GM12878 (cell line): ENCODE measurements at regions not wholly inside any gene's neighbourhood (a gene's known extent, or its start where the extent isn't known, plus 50 kb on each side); places are given as distances from the start of the nearest gene placed in this dataset.

Source experiments
- CHD1 ChIP-seq: IDR thresholded peaks from 2 replicates; pipeline ENCODE4 v1.6.1; 2012; ENCODE audit warnings: low read depth, low read length, improper control_type of control experiment
- EGR1 ChIP-seq, 2 experiments: IDR thresholded peaks; 1 replicate in 1 of 2; 2 replicates in 1 of 2; pipeline ENCODE4 v1.6.1; 2011 to 2012; ENCODE audit warnings: low read depth in 2 of 2, low read length in 2 of 2, borderline replicate concordance in 1 of 2, mild to moderate bottlenecking in 1 of 2, moderate library complexity in 1 of 2
- EZH2 ChIP-seq: IDR thresholded peaks from 2 replicates; pipeline ENCODE4 v1.6.1; 2012; ENCODE audit warnings: low read depth, mild to moderate bottlenecking, control low read depth, inconsistent platforms, low read length, borderline replicate concordance; ENCODE audit not compliant: control insufficient read depth
- NFIC ChIP-seq: IDR thresholded peaks from 2 replicates; pipeline ENCODE4 v1.6.1; 2012; ENCODE audit warnings: low read depth, mild to moderate bottlenecking, inconsistent platforms, low read length, moderate library complexity
- NRF1 ChIP-seq: conservative IDR thresholded peaks from 2 replicates; pipeline ENCODE4 v1.6.1; 2011; ENCODE audit warnings: mild to moderate bottlenecking, low read depth, low read length, improper control_type of control experiment
- PAX5 ChIP-seq: IDR thresholded peaks from 2 replicates; pipeline ENCODE4 v1.6.1; 2011; ENCODE audit warnings: low read depth, low read length, borderline replicate concordance
- POLR2A ChIP-seq: IDR thresholded peaks from 2 replicates; pipeline ENCODE4 v1.6.1; 2011; ENCODE audit warnings: low read depth, mild to moderate bottlenecking, low read length
- POLR2AphosphoS2 ChIP-seq: IDR thresholded peaks from 2 replicates; pipeline ENCODE4 v1.6.1; 2011; ENCODE audit warnings: low read depth, mild to moderate bottlenecking, low read length, improper control_type of control experiment, moderate library complexity
- RAD21 ChIP-seq: IDR thresholded peaks from 2 replicates; pipeline ENCODE4 v1.6.1; 2011; ENCODE audit warnings: mild to moderate bottlenecking, low read depth, low read length, moderate library complexity; ENCODE audit not compliant: insufficient read depth
- SPI1 ChIP-seq: IDR thresholded peaks from 2 replicates; pipeline ENCODE4 v1.6.1; 2011; ENCODE audit warnings: low read depth, mild to moderate bottlenecking, low read length, moderate library complexity, borderline replicate concordance; ENCODE audit not compliant: insufficient read depth
- ZNF274 ChIP-seq: IDR thresholded peaks from one replicate; pipeline ENCODE4 v1.8.0; 2011; ENCODE audit not compliant: insufficient read length, insufficient read depth
- ZZZ3 ChIP-seq: IDR thresholded peaks from 2 replicates; pipeline ENCODE4 v1.6.1; 2011; ENCODE audit warnings: low read depth; ENCODE audit not compliant: control insufficient read depth, insufficient read length
- TF ChIP-seq, protein P1 (sequence below), 3 experiments: IDR thresholded peaks in 2 of 3; conservative IDR thresholded peaks in 1 of 3; 2 replicates each; pipeline ENCODE4 v1.5.1; 2011; ENCODE audit warnings: low read depth in 3 of 3, low read length in 3 of 3, mild to moderate bottlenecking in 3 of 3, control low read depth in 2 of 3, moderate library complexity in 2 of 3, inconsistent platforms in 1 of 3, mixed read lengths in 1 of 3; ENCODE audit not compliant: control insufficient read depth in 2 of 3, insufficient read depth in 1 of 3; ENCODE audit errors: extremely low read depth in 1 of 3
- TF ChIP-seq, protein P2 (sequence below): fragments of 450-650 bp; IDR thresholded peaks from 2 replicates; pipeline ENCODE4 v1.6.1; 2018; ENCODE audit warnings: borderline replicate concordance, mild to moderate bottlenecking; ENCODE audit not compliant: partially characterized antibody

DNA sequence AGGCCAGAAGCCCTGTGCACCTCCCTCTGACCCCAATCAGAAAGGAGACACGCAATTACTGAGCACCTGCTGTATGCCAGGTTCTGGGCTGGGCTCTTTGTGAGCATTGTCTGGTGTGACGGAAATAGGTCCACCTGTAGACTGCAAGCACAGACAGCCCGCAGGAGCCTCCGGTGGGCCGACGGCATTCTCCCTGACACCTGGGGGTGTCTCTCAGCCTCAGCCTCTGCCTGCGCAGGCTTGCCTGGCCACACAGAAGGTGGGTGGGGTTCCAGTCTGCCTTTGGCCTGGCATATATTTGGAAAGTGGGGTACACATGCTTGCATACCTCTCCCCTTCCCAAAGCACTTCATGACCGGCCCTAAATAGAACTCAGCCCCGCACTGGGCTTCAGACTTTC lies 129.3 kb downstream of the BUD13 start:
- TF ChIP-seq RAD21 (no peak), EGR1 (IDR thresholded peaks at IDR 0.05; ENCODE audit: borderline replicate concordance in 1 of 2, low read depth in 2 of 2, low read length in 2 of 2) (no peak), NFIC (no peak), CHD1 (no peak), EZH2 (no peak), NRF1 (no peak), ZNF274 (no peak), PAX5 (no peak), POLR2AphosphoS2 (no peak), POLR2A (no peak), ZZZ3 (no peak), SPI1 (no peak)
- TF ChIP-seq, protein P1, sequence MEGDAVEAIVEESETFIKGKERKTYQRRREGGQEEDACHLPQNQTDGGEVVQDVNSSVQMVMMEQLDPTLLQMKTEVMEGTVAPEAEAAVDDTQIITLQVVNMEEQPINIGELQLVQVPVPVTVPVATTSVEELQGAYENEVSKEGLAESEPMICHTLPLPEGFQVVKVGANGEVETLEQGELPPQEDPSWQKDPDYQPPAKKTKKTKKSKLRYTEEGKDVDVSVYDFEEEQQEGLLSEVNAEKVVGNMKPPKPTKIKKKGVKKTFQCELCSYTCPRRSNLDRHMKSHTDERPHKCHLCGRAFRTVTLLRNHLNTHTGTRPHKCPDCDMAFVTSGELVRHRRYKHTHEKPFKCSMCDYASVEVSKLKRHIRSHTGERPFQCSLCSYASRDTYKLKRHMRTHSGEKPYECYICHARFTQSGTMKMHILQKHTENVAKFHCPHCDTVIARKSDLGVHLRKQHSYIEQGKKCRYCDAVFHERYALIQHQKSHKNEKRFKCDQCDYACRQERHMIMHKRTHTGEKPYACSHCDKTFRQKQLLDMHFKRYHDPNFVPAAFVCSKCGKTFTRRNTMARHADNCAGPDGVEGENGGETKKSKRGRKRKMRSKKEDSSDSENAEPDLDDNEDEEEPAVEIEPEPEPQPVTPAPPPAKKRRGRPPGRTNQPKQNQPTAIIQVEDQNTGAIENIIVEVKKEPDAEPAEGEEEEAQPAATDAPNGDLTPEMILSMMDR (IDR thresholded peaks at IDR 0.05 in 2 of 3, conservative IDR thresholded peaks at IDR 0.05 in 1 of 3; ENCODE audit: control insufficient read depth in 2 of 3, extremely low read depth in 1 of 3, insufficient read depth in 1 of 3, low read depth in 3 of 3, low read length in 3 of 3) = no peak
- TF ChIP-seq, protein P2, sequence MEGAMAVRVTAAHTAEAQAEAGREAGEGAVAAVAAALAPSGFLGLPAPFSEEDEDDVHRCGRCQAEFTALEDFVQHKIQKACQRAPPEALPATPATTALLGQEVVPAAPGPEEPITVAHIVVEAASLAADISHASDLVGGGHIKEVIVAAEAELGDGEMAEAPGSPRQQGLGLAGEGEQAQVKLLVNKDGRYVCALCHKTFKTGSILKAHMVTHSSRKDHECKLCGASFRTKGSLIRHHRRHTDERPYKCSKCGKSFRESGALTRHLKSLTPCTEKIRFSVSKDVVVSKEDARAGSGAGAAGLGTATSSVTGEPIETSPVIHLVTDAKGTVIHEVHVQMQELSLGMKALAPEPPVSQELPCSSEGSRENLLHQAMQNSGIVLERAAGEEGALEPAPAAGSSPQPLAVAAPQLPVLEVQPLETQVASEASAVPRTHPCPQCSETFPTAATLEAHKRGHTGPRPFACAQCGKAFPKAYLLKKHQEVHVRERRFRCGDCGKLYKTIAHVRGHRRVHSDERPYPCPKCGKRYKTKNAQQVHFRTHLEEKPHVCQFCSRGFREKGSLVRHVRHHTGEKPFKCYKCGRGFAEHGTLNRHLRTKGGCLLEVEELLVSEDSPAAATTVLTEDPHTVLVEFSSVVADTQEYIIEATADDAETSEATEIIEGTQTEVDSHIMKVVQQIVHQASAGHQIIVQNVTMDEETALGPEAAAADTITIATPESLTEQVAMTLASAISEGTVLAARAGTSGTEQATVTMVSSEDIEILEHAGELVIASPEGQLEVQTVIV = no peak
